NT2/D1 (cell line): ENCODE measurements at regions not wholly inside any gene's neighbourhood (a gene's known extent, or its start where the extent isn't known, plus 50 kb on each side); places are given as distances from the start of the nearest gene placed in this dataset.
A peak's percentile ranks its signal among the peaks of the same experiment; 100 is the strongest.

Experiments used
- DNase-seq: peaks from one replicate; pipeline ENCODE4 v3.0.0-alpha.2; 2011; ENCODE audit warnings: low read depth, low spot score
- H3K27me3 ChIP-seq: 2 replicates; pipeline ENCODE4 v1.6.0; 2011; ENCODE audit warnings: mild to moderate bottlenecking; ENCODE audit not compliant: insufficient read length, insufficient read depth
- H3K36me3 ChIP-seq: 2 replicates; pipeline ENCODE4 v1.6.1; 2011; ENCODE audit warnings: mild to moderate bottlenecking, low read length, mixed read lengths; ENCODE audit not compliant: insufficient read depth, insufficient read length
- H3K4me1 ChIP-seq: 2 replicates; pipeline ENCODE4 v1.5.1; 2011; ENCODE audit not compliant: insufficient read depth, insufficient read length
- H3K4me3 ChIP-seq: 2 replicates; pipeline ENCODE4 v1.5.1; 2011; ENCODE audit warnings: low read depth; ENCODE audit not compliant: insufficient read length
- H3K9ac ChIP-seq: 2 replicates; pipeline ENCODE4 v1.6.0; 2011; ENCODE audit warnings: low read depth; ENCODE audit not compliant: insufficient read length
- H3K9me3 ChIP-seq: 2 replicates; pipeline ENCODE4 v1.5.1; 2011; ENCODE audit warnings: mild to moderate bottlenecking, low read length; ENCODE audit not compliant: insufficient read depth
- SUZ12 ChIP-seq: IDR thresholded peaks from 2 replicates; pipeline ENCODE4 v1.6.1; 2011; ENCODE audit not compliant: insufficient read length, insufficient read depth; ENCODE audit errors: extremely low read depth
- YY1 ChIP-seq: IDR thresholded peaks from 2 replicates; pipeline ENCODE4 v1.6.1; 2011; ENCODE audit not compliant: insufficient read length, insufficient read depth
- ZNF274 ChIP-seq: IDR thresholded peaks from 2 replicates; pipeline ENCODE4 v1.6.1; 2011; ENCODE audit warnings: mild to moderate bottlenecking, low read depth, low read length

DNA sequence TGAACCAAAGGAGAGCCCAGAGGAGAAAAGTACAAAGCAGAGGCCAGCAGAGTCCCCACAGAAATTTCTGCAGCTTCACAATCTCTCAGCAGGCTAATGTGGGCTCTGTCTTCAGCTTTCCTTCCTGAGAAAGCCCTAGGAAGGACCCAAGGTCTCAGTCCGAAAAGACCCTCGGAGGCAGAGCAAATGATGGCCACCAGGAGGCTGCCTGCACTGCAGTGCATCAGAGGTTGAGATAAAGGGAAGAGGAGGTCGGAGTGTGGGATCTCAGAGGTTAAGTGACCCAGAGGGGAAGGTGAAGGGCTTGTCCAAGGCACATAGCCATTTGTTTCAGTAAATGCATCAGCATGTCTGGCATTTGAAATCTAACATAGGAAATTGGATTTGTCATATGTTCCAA lies 299.1 kb upstream of the SLC14A2 start:
- H3K4me1 ChIP-seq: no peaks in the 10 kb centered on the region
- TF ChIP-seq YY1 (no peak), SUZ12 (no peak), ZNF274 (no peak)
- no peaks in the 10 kb centered on the region for H3K9me3 ChIP-seq
- H3K4me3 ChIP-seq: no peak overlapping the region
- no peaks in the 10 kb centered on the region for H3K36me3 ChIP-seq
- DNase-seq: no peak
- H3K9ac ChIP-seq: no peak overlapping the region
- H3K27me3 ChIP-seq: no peaks in the 10 kb centered on the region

DNA sequence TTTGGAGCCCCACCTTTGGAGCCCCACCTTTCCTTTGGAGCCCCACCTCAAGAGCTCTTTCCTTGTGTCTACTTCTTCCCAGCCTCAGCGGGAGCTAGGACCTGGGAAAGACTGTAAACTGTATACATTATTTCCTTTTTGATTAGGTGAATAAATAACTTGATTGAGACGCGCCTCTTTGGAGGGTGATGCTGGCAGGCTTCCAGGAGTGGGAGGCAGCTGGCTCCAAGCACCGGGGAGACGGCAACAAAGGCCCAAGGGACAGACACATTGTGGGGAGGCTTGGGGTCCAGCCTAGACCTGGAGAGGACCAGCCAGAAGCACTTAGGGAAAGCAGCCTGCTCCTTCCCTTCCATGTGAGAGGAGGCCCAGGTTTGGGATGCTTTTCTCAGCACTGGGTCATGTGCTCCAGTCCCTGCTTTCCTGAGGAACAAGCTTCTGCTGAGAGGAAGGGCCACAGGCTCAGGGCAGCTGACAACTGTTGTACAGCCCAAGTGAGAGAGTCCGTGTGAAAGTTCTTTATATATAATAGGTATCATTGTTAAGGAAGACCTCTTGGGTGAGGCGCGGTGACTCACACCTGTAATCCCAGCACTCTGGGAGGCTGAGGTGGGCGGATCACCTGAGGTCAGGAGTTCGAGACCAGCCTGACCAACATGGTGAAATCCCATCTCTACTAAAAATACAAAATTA lies 297.2 kb upstream of the SLC14A2 start:
- Histone ChIP-seq H3K9ac (no peak overlapping the region), H3K36me3 (no peaks in the 10 kb centered on the region), H3K4me3 (no peak overlapping the region), H3K27me3 (no peaks in the 10 kb centered on the region), H3K9me3 (no peaks in the 10 kb centered on the region), H3K4me1 (no peaks in the 10 kb centered on the region)
- no peak for DNase-seq
- TF ChIP-seq ZNF274 (no peak), YY1 (no peak), SUZ12 (no peak)

DNA sequence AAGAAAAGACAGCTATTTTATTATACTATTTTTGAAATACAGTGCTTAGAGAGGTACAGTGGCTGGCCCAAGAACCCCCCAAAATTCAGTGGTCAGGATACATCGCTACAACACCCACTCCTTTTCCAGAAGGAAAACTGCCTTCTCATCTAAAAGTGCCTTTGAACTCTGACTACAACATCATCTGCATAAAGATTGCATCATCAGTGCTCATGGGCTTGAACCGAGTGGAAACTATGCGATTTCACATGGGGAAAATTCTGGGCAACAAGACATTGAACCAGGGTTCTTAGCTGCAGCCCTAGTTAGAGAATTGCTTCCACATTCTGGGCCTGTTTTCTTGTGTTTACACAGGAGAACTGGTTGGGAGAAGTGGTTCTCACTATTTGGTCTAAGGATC lies 294.6 kb upstream of the SLC14A2 start:
- TF ChIP-seq YY1 (no peak), SUZ12 (no peak), ZNF274 (no peak)
- Histone ChIP-seq H3K36me3 (no peaks in the 10 kb centered on the region), H3K27me3 (no peaks in the 10 kb centered on the region), H3K4me1 (no peaks in the 10 kb centered on the region), H3K9me3 (no peaks in the 10 kb centered on the region), H3K4me3 (no peak overlapping the region), H3K9ac (no peak overlapping the region)
- no peak for DNase-seq

- Histone ChIP-seq H3K9me3 (no peaks in the 10 kb centered on the region), H3K4me3 (no peak overlapping the region), H3K4me1 (no peaks in the 10 kb centered on the region), H3K27me3 (no peaks in the 10 kb centered on the region), H3K9ac (no peak overlapping the region), H3K36me3 (no peaks in the 10 kb centered on the region)
- DNase-seq: no peak
- TF ChIP-seq ZNF274: no peak
- TF ChIP-seq SUZ12: no peak
- TF ChIP-seq YY1: no peak
These were observed 293.8 kb upstream of the SLC14A2 start for GRCh38 chr18:45321520-45321919.

- no peak for TF ChIP-seq ZNF274
- no peak for TF ChIP-seq YY1
- no peak for TF ChIP-seq SUZ12
- Histone ChIP-seq H3K4me1 (no peaks in the 10 kb centered on the region), H3K9me3 (no peaks in the 10 kb centered on the region)
These were observed 292.9 kb upstream of the SLC14A2 start for GRCh38 chr18:45322343-45322742.

DNA sequence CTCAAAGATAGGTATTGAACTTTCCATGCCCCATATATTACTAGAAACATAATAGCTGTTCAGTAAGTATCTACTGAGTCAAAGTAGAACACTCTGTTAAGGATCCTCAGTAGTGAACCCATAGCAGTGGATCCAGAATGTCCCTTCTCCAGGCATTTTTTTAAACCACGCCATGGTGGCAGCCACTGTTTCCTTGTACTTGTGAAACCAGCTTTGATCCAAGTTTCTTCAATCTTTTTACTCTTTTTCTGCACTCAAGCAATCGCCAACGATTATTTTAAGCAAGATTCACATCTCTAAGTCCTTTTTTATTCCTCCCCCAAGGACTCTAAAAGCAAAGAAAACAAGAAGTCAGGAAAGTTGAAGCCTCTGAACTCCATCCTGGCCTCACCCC lies 291.2 kb upstream of the SLC14A2 start:
- Histone ChIP-seq H3K9ac (no peak overlapping the region), H3K4me1 (no peaks in the 10 kb centered on the region), H3K9me3 (no peaks in the 10 kb centered on the region), H3K4me3 (no peak overlapping the region), H3K36me3 (no peaks in the 10 kb centered on the region), H3K27me3 (no peaks in the 10 kb centered on the region)
- TF ChIP-seq SUZ12: no peak
- no peak for TF ChIP-seq ZNF274
- TF ChIP-seq YY1: no peak
- DNase-seq: no peak

More at GRCh38 chr18:45322343-45322742, 292.9 kb upstream of the SLC14A2 start:
- no peaks in the 10 kb centered on the region for H3K27me3 ChIP-seq
- no peak overlapping the region for H3K9ac ChIP-seq
- DNase-seq: no peak
- no peaks in the 10 kb centered on the region for H3K36me3 ChIP-seq
- no peak overlapping the region for H3K4me3 ChIP-seq

DNA sequence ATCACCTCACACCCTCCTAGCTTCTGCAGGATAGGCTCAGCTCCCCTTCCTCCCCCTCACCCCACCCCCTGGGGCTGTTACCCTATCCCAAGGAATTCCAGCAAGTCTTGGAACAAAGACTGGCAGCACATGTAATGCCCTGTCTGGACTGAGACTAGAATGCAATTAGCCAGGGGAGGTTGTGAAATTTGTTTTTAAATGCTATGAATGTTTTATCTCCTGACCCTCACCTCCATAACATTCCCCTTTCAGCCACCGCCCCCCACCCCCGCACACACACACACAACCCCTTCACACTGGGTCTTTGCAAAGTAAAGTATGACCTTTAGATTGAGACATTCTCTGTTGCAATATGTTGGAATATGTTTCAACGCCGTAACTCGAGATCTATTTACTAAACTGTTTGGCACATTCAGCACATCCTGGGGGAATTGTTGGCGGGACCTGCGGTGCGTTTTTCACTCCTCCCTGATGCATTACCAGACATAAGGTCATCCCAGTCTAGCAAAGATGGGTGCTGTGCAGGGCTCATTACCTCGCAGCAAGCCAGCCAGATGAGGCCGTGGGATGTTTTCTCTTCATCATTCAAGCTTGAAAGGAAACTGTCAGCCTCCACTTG lies 290.7 kb upstream of the SLC14A2 start:
- H3K36me3 ChIP-seq: no peaks in the 10 kb centered on the region
- DNase-seq: peak; percentile 36
- no peak overlapping the region for H3K4me3 ChIP-seq
- H3K9me3 ChIP-seq: no peaks in the 10 kb centered on the region
- H3K27me3 ChIP-seq: no peaks in the 10 kb centered on the region
- TF ChIP-seq YY1 (no peak), SUZ12 (no peak), ZNF274 (no peak)
- no peak overlapping the region for H3K9ac ChIP-seq
- no peaks in the 10 kb centered on the region for H3K4me1 ChIP-seq

DNA sequence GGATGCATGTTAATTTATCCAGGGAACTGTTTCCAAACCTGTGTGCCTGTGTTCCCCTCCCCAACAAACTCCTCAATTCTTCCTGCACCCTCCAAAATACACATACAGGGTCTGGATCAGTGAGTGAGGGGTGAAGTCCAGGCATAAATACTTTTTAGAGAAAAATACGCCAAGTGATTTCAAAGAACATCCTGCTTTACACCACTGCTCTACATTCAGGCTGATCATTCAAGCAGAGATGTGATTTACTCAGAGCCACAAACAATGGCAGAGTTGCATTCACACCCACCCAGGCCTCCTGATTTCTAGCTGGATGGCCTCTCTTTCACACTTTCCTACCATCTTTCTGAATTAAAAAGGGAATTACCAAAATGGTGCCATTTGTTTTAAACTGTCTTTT lies 289.5 kb upstream of the SLC14A2 start:
- no peak for TF ChIP-seq SUZ12
- TF ChIP-seq ZNF274: no peak
- no peak for TF ChIP-seq YY1
- Histone ChIP-seq H3K4me3 (no peak overlapping the region), H3K27me3 (no peaks in the 10 kb centered on the region), H3K9ac (no peak overlapping the region), H3K36me3 (no peaks in the 10 kb centered on the region), H3K4me1 (no peaks in the 10 kb centered on the region), H3K9me3 (no peaks in the 10 kb centered on the region)
- DNase-seq: no peak
